ENCODE measurements at regions not wholly inside any gene's neighbourhood (a gene's known extent, or its start where the extent isn't known, plus 50 kb on each side); places are given as distances from the start of the nearest gene placed in this dataset.

- TF ChIP-seq CTCF (IDR thresholded peaks at IDR 0.05; ENCODE audit: low read depth, low read length), result no peak
- TF ChIP-seq EZH2phosphoT487 (IDR thresholded peaks at IDR 0.05; ENCODE audit: low read depth), result no peak
Measured at GRCh38 chr18:2313332-2313731, 258.0 kb downstream of the METTL4 start.

Measured in OCI-LY3 (cell line).